Prostate gland (tissue), 2 donors: ENCODE measurements at regions not wholly inside any gene's neighbourhood (a gene's known extent, or its start where the extent isn't known, plus 50 kb on each side); places are given as distances from the start of the nearest gene placed in this dataset.

ENCODE experiments used
- POLR2A ChIP-seq: fragments of 450-650 bp; IDR thresholded peaks from one replicate; pipeline ENCODE4 v1.6.1; 2016; ENCODE audit warnings: antibody characterized with exemption, mild to moderate bottlenecking
- TF ChIP-seq, protein P1 (sequence below), 4 experiments: fragments of 200-600 bp in 2 of 4; fragments of 450-650 bp in 2 of 4; sonication (generic) in 2 of 4; IDR thresholded peaks; 1 replicate in 3 of 4; 2 replicates in 1 of 4; pipeline ENCODE4 v1.5.1; 2016 to 2019; ENCODE audit warnings: antibody characterized with exemption in 4 of 4, mild to moderate bottlenecking in 2 of 4, moderate library complexity in 2 of 4

DNA sequence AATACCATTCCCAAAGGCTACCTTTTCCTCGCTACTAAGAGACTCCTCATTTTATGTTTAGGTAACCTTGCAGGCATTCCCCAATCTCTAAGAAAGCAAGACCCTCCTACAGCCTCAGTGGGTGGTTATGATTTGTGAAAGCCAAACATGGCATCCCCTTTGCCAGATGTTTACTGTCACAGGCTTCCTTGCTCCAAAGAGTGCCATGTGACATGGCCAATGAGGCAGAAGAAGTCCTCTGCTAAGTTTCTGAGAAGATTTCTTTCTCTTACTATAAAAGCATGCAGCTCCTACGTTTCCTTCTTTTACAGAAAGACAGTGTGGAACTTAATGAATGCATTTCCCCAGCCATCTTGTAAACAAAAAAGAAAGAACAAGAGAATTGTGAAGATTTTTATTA lies 688.2 kb downstream of the TBC1D32 start:
- TF ChIP-seq POLR2A, result no peak
- TF ChIP-seq, protein P1, sequence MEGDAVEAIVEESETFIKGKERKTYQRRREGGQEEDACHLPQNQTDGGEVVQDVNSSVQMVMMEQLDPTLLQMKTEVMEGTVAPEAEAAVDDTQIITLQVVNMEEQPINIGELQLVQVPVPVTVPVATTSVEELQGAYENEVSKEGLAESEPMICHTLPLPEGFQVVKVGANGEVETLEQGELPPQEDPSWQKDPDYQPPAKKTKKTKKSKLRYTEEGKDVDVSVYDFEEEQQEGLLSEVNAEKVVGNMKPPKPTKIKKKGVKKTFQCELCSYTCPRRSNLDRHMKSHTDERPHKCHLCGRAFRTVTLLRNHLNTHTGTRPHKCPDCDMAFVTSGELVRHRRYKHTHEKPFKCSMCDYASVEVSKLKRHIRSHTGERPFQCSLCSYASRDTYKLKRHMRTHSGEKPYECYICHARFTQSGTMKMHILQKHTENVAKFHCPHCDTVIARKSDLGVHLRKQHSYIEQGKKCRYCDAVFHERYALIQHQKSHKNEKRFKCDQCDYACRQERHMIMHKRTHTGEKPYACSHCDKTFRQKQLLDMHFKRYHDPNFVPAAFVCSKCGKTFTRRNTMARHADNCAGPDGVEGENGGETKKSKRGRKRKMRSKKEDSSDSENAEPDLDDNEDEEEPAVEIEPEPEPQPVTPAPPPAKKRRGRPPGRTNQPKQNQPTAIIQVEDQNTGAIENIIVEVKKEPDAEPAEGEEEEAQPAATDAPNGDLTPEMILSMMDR (IDR thresholded peaks at IDR 0.05), result no peak
